ENCODE measurements at regions not wholly inside any gene's neighbourhood (a gene's known extent, or its start where the extent isn't known, plus 50 kb on each side); places are given as distances from the start of the nearest gene placed in this dataset.

GRCh38 chr5:58016877-58017276 is 443.0 kb downstream of the PLK2 start:
- no peak for DNase-seq (ENCODE audit: extremely low read depth, low read depth)
- no peak for TF ChIP-seq CTCF (IDR thresholded peaks at IDR 0.05; ENCODE audit: low read depth, low read length)

- peak; percentile 67 for DNase-seq (ENCODE audit: extremely low read depth, low read depth)
- TF ChIP-seq CTCF (IDR thresholded peaks at IDR 0.05; ENCODE audit: low read depth, low read length): no peak
Measured at GRCh38 chr5:58016358-58016757, 443.5 kb downstream of the PLK2 start.

GRCh38 chr5:58015175-58015574 is 444.7 kb downstream of the PLK2 start:
- no peak for DNase-seq (ENCODE audit: extremely low read depth, low read depth)
- no peak for TF ChIP-seq CTCF (IDR thresholded peaks at IDR 0.05; ENCODE audit: low read depth, low read length)

- DNase-seq (ENCODE audit: extremely low read depth, low read depth): no peak
- TF ChIP-seq CTCF (IDR thresholded peaks at IDR 0.05; ENCODE audit: low read depth, low read length): no peak
Measured at GRCh38 chr5:58013542-58014258, 446.2 kb downstream of the PLK2 start.

- no peak for TF ChIP-seq CTCF (IDR thresholded peaks at IDR 0.05; ENCODE audit: low read depth, low read length)
- DNase-seq (ENCODE audit: extremely low read depth, low read depth): no peak
Measured at GRCh38 chr5:58012801-58013315, 447.0 kb downstream of the PLK2 start.

- TF ChIP-seq CTCF (IDR thresholded peaks at IDR 0.05; ENCODE audit: low read depth, low read length): no peak
- DNase-seq (ENCODE audit: extremely low read depth, low read depth): no peak
Measured at GRCh38 chr5:58012102-58012501, 447.8 kb downstream of the PLK2 start.

- no peak for TF ChIP-seq CTCF (IDR thresholded peaks at IDR 0.05; ENCODE audit: low read depth, low read length)
- DNase-seq (ENCODE audit: extremely low read depth, low read depth): no peak
Measured at GRCh38 chr5:58011301-58011700, 448.6 kb downstream of the PLK2 start.

Measured in AG09319 (cell line).